NOMO-1 (cell line): ENCODE measurements at regions not wholly inside any gene's neighbourhood (a gene's known extent, or its start where the extent isn't known, plus 50 kb on each side); places are given as distances from the start of the nearest gene placed in this dataset.
"Not testable (repeated sequence)": the region's sequence is repeated elsewhere in the genome, so short reads cannot be mapped to it uniquely, and the experiment has no call there.

Experiments used
- DNase-seq, 2 experiments: peaks; one replicate each; lab custom pipeline; 2025; ENCODE audit not compliant: unreplicated experiment in 2 of 2; lab: John Stamatoyannopoulos, UW

- DNase-seq = no peak
Measured at GRCh38 chr2:53381271-53381670, 386.3 kb upstream of the CHAC2 start.

GRCh38 chr2:53379547-53379946 lies 388.1 kb upstream of the CHAC2 start:
- no peak for DNase-seq

GRCh38 chr2:53378791-53379190 lies 388.8 kb upstream of the CHAC2 start:
- no peak for DNase-seq

GRCh38 chr2:53373126-53373525 lies 394.5 kb upstream of the CHAC2 start:
- no peak for DNase-seq

GRCh38 chr2:53366543-53366942 lies 401.1 kb upstream of the CHAC2 start:
- DNase-seq = no peak

- no peak for DNase-seq
Measured at GRCh38 chr2:53362934-53363333, 404.7 kb upstream of the CHAC2 start.

- DNase-seq = no peak
Measured at GRCh38 chr2:53356291-53356905, 411.2 kb upstream of the CHAC2 start.

GRCh38 chr2:53353135-53354114 lies 414.2 kb upstream of the CHAC2 start:
- no peak for DNase-seq

- DNase-seq = no peak
Measured at GRCh38 chr2:53347269-53347668, 420.3 kb upstream of the CHAC2 start.

GRCh38 chr2:53342248-53342647 lies 425.4 kb upstream of the CHAC2 start:
- no peak for DNase-seq

- DNase-seq = no peak
Measured at GRCh38 chr2:53334610-53335009, 433.0 kb upstream of the CHAC2 start.

GRCh38 chr2:53331667-53332066 lies 435.9 kb upstream of the CHAC2 start:
- DNase-seq = no peak

- DNase-seq = no peak
Measured at GRCh38 chr2:53317861-53318260, 449.7 kb upstream of the CHAC2 start.

- DNase-seq = no peak
Measured at GRCh38 chr2:53315149-53315548, 452.5 kb upstream of the CHAC2 start.

GRCh38 chr2:53314718-53315117 lies 452.9 kb upstream of the CHAC2 start:
- no peak for DNase-seq

GRCh38 chr2:53313644-53314043 lies 454.0 kb upstream of the CHAC2 start:
- not testable (repeated sequence) for DNase-seq

- no peak for DNase-seq
Measured at GRCh38 chr2:53312721-53313120, 454.9 kb upstream of the CHAC2 start.

- no peak for DNase-seq
Measured at GRCh38 chr2:53312181-53312580, 455.4 kb upstream of the CHAC2 start.

GRCh38 chr2:53303012-53303578 lies 464.5 kb upstream of the CHAC2 start:
- DNase-seq = no peak

GRCh38 chr2:53302455-53302854 lies 465.1 kb upstream of the CHAC2 start:
- no peak for DNase-seq

GRCh38 chr2:53289309-53290006 lies 478.1 kb upstream of the CHAC2 start:
- no peak for DNase-seq
